HFFc6 (cell line): ENCODE measurements at regions not wholly inside any gene's neighbourhood (a gene's known extent, or its start where the extent isn't known, plus 50 kb on each side); places are given as distances from the start of the nearest gene placed in this dataset.

Source experiments
- DNase-seq: peaks from one replicate; pipeline ENCODE4 v3.0.0-alpha.2; 2018
- H3K27ac Mint-ChIP-seq: 2 replicates; pipeline ENCODE4 v1.8.0; 2020; ENCODE audit warnings: mild to moderate bottlenecking, mixed read lengths
- H3K27me3 Mint-ChIP-seq: 2 replicates; pipeline ENCODE4 v1.8.0; 2021; ENCODE audit warnings: mild to moderate bottlenecking, moderate library complexity, mixed read lengths; ENCODE audit not compliant: insufficient read depth
- H3K36me3 Mint-ChIP-seq: 2 replicates; pipeline ENCODE4 v1.8.0; 2021; ENCODE audit warnings: low read depth, mixed read lengths
- H3K4me1 Mint-ChIP-seq: 2 replicates; pipeline ENCODE4 v1.8.0; 2020; ENCODE audit warnings: low read depth, mixed read lengths
- H3K4me3 Mint-ChIP-seq: 2 replicates; pipeline ENCODE4 v1.8.0; 2020; ENCODE audit warnings: mild to moderate bottlenecking, moderate library complexity, mixed read lengths
- H3K9me3 Mint-ChIP-seq: 2 replicates; pipeline ENCODE4 v1.8.0; 2020; ENCODE audit warnings: mild to moderate bottlenecking, mixed read lengths
- TF ChIP-seq, protein P1 (sequence below): fragments of 200-600 bp; sonication (generic); IDR thresholded peaks from 2 replicates; pipeline ENCODE4 v1.5.0; 2021; ENCODE audit warnings: antibody characterized with exemption, mild to moderate bottlenecking

DNA sequence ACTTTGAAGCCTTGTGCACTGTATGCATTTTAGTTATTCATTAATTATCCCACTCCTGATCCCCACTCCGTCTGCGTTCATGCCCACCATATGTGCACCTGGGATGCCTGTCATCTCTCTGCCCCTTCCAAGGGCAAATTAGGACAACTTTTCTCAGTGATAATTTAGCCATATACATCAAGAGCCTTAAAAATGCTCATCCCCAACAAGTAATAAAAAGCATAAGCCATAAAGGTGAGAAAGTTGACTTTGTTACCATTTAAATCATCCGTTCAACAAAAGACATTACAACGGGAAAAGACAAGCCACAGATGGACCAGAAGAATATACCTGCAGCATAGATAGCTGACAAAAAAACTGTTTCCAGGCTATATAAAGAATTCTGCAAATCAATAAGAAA, 131.4 kb upstream of the LINGO1 start:
- Mint-ChIP-seq H3K27me3 (peaks cover 43% of the 10 kb centered on the region), H3K36me3 (no peaks in the 10 kb centered on the region), H3K9me3 (no peaks in the 10 kb centered on the region), H3K27ac (no peak overlapping the region), H3K4me3 (no peak overlapping the region), H3K4me1 (no peaks in the 10 kb centered on the region)
- TF ChIP-seq, protein P1, sequence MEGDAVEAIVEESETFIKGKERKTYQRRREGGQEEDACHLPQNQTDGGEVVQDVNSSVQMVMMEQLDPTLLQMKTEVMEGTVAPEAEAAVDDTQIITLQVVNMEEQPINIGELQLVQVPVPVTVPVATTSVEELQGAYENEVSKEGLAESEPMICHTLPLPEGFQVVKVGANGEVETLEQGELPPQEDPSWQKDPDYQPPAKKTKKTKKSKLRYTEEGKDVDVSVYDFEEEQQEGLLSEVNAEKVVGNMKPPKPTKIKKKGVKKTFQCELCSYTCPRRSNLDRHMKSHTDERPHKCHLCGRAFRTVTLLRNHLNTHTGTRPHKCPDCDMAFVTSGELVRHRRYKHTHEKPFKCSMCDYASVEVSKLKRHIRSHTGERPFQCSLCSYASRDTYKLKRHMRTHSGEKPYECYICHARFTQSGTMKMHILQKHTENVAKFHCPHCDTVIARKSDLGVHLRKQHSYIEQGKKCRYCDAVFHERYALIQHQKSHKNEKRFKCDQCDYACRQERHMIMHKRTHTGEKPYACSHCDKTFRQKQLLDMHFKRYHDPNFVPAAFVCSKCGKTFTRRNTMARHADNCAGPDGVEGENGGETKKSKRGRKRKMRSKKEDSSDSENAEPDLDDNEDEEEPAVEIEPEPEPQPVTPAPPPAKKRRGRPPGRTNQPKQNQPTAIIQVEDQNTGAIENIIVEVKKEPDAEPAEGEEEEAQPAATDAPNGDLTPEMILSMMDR = no peak
- no peak for DNase-seq

DNA sequence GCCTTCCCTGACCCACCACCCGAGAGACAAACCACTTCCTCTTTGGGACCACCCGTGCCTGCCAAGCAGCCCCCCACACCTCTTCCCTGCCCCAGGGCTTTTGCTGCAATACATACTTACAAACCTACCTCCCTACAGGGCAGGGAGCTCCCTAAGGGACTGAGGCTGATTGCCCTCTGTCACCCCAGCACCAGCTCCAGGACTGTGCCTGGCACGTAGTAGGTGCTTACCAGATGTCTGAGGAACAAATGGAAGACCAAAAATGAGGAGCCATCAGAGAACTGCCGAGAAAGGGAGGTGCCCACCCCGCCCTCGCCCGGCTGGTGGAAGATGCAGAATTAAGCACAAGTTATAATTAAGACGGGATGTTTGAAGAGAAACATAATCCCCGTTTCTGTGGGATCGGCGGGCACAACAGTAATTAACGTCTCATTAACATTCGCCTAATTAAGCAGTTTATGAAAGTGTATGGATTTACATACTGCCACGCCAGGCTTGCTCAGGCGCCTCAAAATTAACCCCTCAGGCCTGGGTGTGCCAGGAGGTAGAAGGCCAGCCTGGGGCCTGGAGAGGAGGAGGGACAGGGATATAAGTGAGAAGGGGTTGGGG, 130.1 kb upstream of the LINGO1 start:
- Mint-ChIP-seq H3K27ac (no peak overlapping the region), H3K27me3 (peaks cover 43% of the 10 kb centered on the region), H3K4me3 (no peak overlapping the region), H3K4me1 (no peaks in the 10 kb centered on the region), H3K36me3 (no peaks in the 10 kb centered on the region), H3K9me3 (no peaks in the 10 kb centered on the region)
- TF ChIP-seq, protein P1 = no peak
- DNase-seq = no peak

DNA sequence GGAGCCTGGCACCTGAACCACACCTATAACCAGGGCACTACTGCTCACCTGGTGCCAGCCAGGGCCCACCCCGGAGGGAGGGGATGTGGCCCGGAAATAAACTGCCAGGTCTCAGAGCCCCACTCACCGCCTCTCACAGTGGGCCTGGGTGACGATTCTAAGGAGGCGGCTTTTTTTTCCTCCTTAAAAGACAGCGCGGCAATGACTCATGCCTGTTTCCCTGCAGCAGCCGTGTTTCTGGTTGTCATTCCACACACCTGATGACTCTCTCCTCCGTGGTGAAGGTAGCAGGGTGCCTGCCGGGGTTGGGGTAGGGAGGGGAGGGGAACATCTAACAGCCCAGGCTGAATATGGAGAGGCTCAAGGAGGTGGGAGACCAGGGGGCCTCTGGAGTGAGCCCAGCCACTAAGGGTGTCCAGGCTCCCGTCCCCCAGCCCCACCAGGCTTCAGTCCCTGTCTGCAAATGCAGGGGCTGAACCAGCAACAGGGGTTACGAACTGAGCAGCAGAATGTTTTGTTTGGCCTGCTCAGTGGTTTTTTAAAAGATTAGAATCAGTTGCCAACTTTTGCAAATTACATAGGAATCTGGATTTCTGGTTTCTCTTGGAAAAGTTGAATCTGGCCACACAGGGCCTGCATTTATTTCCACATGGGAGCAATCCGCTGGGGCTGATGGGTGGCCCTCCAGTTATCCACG, 127.3 kb upstream of the LINGO1 start:
- Mint-ChIP-seq H3K27ac (no peak overlapping the region), H3K9me3 (no peaks in the 10 kb centered on the region), H3K36me3 (no peaks in the 10 kb centered on the region), H3K4me3 (no peak overlapping the region), H3K27me3 (peaks cover 39% of the 10 kb centered on the region), H3K4me1 (no peaks in the 10 kb centered on the region)
- TF ChIP-seq, protein P1 = no peak
- DNase-seq = no peak

DNA sequence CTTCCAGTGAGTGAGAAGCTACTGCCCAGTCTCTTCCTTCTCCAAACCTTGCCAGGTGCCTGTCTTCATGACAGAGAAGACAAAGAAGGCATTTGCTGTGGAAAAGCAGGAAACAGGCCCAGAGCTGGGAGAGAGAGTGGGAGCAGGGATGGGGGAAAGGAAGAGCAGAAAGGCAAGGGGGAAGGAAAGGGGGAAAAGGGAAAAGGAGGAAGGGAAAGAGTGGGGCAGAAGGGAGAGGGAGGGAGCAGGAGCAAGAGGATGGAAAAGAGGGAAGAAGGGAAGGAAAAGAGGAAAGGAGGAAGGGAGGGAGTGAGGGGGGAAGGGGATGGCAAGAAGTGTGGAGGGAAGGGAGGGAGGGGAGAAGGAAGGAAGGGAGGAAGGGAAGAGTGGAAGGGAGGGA, 121.2 kb upstream of the LINGO1 start:
- H3K9me3 Mint-ChIP-seq = no peaks in the 10 kb centered on the region
- no peaks in the 10 kb centered on the region for H3K4me1 Mint-ChIP-seq
- peaks cover 34% of the 10 kb centered on the region for H3K27me3 Mint-ChIP-seq
- TF ChIP-seq, protein P1 = no peak
- no peak for DNase-seq
- no peak overlapping the region for H3K4me3 Mint-ChIP-seq
- H3K36me3 Mint-ChIP-seq = no peaks in the 10 kb centered on the region
- H3K27ac Mint-ChIP-seq = no peak overlapping the region

DNA sequence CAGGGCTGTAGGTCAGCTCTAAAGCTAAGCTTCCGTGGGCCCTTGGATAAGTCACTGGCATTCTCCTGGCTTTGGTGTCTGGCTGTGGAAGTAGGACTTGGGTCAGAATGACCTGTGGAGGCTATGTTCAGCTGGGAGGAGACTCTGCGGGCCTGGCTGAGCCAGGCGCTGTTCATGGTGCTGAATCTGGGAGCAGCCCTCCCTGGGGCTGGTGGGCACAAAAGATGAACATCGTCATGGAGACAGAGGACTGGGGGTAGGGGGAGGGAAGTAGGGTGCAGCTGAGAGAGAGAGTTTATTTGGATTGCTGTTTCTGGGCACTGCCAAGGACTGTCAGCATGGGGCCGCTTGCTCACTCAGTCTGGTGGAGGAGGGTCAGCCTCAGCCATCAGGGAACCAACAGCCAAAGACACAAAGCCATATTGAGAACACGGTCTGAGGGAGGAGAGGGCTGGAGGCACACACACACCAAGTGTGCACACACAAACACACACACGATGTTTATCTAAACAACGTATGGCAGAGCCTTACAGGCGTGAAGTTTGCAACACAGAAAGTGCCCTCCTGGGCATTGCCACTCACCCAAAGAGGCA, 120.7 kb upstream of the LINGO1 start:
- Mint-ChIP-seq H3K36me3 (no peaks in the 10 kb centered on the region), H3K27ac (no peak overlapping the region), H3K9me3 (no peaks in the 10 kb centered on the region), H3K4me3 (no peak overlapping the region), H3K4me1 (no peaks in the 10 kb centered on the region), H3K27me3 (peaks cover 32% of the 10 kb centered on the region)
- TF ChIP-seq, protein P1 = no peak
- DNase-seq = peak; percentile 1
